SH-SY5Y (cell line): ENCODE measurements at regions not wholly inside any gene's neighbourhood (a gene's known extent, or its start where the extent isn't known, plus 50 kb on each side); places are given as distances from the start of the nearest gene placed in this dataset.

Source experiments
- GATA2 ChIP-seq: IDR thresholded peaks from 2 replicates; pipeline ENCODE4 v1.6.1; 2011; ENCODE audit warnings: mild to moderate bottlenecking, low read depth, low read length
- GATA3 ChIP-seq: IDR thresholded peaks from 2 replicates; pipeline ENCODE4 v1.6.1; 2011; ENCODE audit warnings: low read depth, mild to moderate bottlenecking, low read length, moderate library complexity

GRCh38 chr1:102435483-102435882 lies 438.8 kb upstream of the OLFM3 start:
- no peak for TF ChIP-seq GATA3
- TF ChIP-seq GATA2, result no peak
